Large intestine (tissue), 3 donors: ENCODE measurements at regions not wholly inside any gene's neighbourhood (a gene's known extent, or its start where the extent isn't known, plus 50 kb on each side); places are given as distances from the start of the nearest gene placed in this dataset.

ENCODE experiments used
- DNase-seq, 2 donors: peaks; one replicate each; pipeline versions ENCODE4 v3.0.0 to v3.0.0-alpha.2; 2013
- H3K27ac ChIP-seq: one replicate; pipeline ENCODE4 v1.5.1; 2013; ENCODE audit warnings: low read length
- H3K27me3 ChIP-seq: 2 replicates; pipeline ENCODE4 v1.6.1; 2013; ENCODE audit warnings: low read length; ENCODE audit not compliant: control insufficient read depth, insufficient read depth
- H3K36me3 ChIP-seq: 2 replicates; pipeline ENCODE4 v1.6.1; 2013; ENCODE audit warnings: low read length; ENCODE audit not compliant: control insufficient read depth, insufficient read depth
- H3K4me1 ChIP-seq: one replicate; pipeline ENCODE4 v1.6.1; 2013; ENCODE audit warnings: low read length; ENCODE audit not compliant: control insufficient read depth, insufficient read depth
- H3K4me3 ChIP-seq: one replicate; pipeline ENCODE4 v1.5.1; 2013; ENCODE audit warnings: low read length
- H3K9me3 ChIP-seq: one replicate; pipeline ENCODE4 v1.6.1; 2013; ENCODE audit warnings: mild to moderate bottlenecking, low read depth, low read length, moderate library complexity; ENCODE audit not compliant: control insufficient read depth
- WGBS: methylation state at CpG from one replicate; pipeline ENCODE4 v1.1.5; 2013; ENCODE audit warnings: low lambda C conversion rate; ENCODE audit not compliant: insufficient coverage; 5-methylcytosine and 5-hydroxymethylcytosine counted together

GRCh38 chr15:70347321-70348225, 249.9 kb upstream of the TLE3 start:
- no peaks in the 10 kb centered on the region for H3K36me3 ChIP-seq
- no peaks in the 10 kb centered on the region for H3K27me3 ChIP-seq
- no CpG with 5 or more reads among the region's 7 CpGs for WGBS
- DNase-seq = no peak
- H3K9me3 ChIP-seq = no peaks in the 10 kb centered on the region
- no peak overlapping the region for H3K27ac ChIP-seq
- no peaks in the 10 kb centered on the region for H3K4me1 ChIP-seq
- H3K4me3 ChIP-seq = no peak overlapping the region

- 100% methylated on average over 1 of the region's 7 CpGs for WGBS
- DNase-seq = no peak
- Histone ChIP-seq H3K9me3 (no peaks in the 10 kb centered on the region), H3K4me3 (no peak overlapping the region), H3K27ac (no peak overlapping the region), H3K27me3 (no peaks in the 10 kb centered on the region), H3K36me3 (no peaks in the 10 kb centered on the region), H3K4me1 (no peaks in the 10 kb centered on the region)
These were observed 247.7 kb upstream of the TLE3 start for GRCh38 chr15:70345251-70346019.

GRCh38 chr15:70344666-70345065, 246.9 kb upstream of the TLE3 start:
- Histone ChIP-seq H3K4me1 (no peaks in the 10 kb centered on the region), H3K36me3 (no peaks in the 10 kb centered on the region), H3K9me3 (no peaks in the 10 kb centered on the region), H3K4me3 (no peak overlapping the region), H3K27ac (no peak overlapping the region), H3K27me3 (no peaks in the 10 kb centered on the region)
- WGBS = no CpG with 5 or more reads among the region's 3 CpGs
- no peak for DNase-seq

- WGBS = 61% methylated on average over 3 of the region's 17 CpGs
- no peaks in the 10 kb centered on the region for H3K9me3 ChIP-seq
- no peaks in the 10 kb centered on the region for H3K27me3 ChIP-seq
- no peaks in the 10 kb centered on the region for H3K4me1 ChIP-seq
- no peak overlapping the region for H3K27ac ChIP-seq
- H3K4me3 ChIP-seq = no peak overlapping the region
- no peak for DNase-seq
- H3K36me3 ChIP-seq = no peaks in the 10 kb centered on the region
These were observed 246.4 kb upstream of the TLE3 start for GRCh38 chr15:70343961-70344621.

- Histone ChIP-seq H3K4me3 (no peak overlapping the region), H3K4me1 (no peaks in the 10 kb centered on the region), H3K27me3 (no peaks in the 10 kb centered on the region), H3K27ac (no peak overlapping the region), H3K9me3 (no peaks in the 10 kb centered on the region), H3K36me3 (no peaks in the 10 kb centered on the region)
- no peak for DNase-seq
- no CpG with 5 or more reads among the region's 8 CpGs for WGBS
These were observed 245.1 kb upstream of the TLE3 start for GRCh38 chr15:70342554-70343548.

GRCh38 chr15:70342141-70342540, 244.4 kb upstream of the TLE3 start:
- no peaks in the 10 kb centered on the region for H3K4me1 ChIP-seq
- WGBS = 80% methylated on average over 1 of the region's 7 CpGs
- DNase-seq = no peak

GRCh38 chr15:70341566-70341965, 243.8 kb upstream of the TLE3 start:
- WGBS = no CpG with 5 or more reads among the region's 5 CpGs
- no peak for DNase-seq
- no peak overlapping the region for H3K27ac ChIP-seq

More at GRCh38 chr15:70342141-70342540, 244.4 kb upstream of the TLE3 start:
- Histone ChIP-seq H3K27ac (no peak overlapping the region), H3K4me3 (no peak overlapping the region), H3K9me3 (no peaks in the 10 kb centered on the region), H3K36me3 (no peaks in the 10 kb centered on the region), H3K27me3 (no peaks in the 10 kb centered on the region)

GRCh38 chr15:70340494-70340870, 242.8 kb upstream of the TLE3 start:
- Histone ChIP-seq H3K27ac (no peak overlapping the region), H3K36me3 (no peaks in the 10 kb centered on the region), H3K4me1 (no peaks in the 10 kb centered on the region), H3K27me3 (peaks cover 2% of the 10 kb centered on the region), H3K4me3 (no peak overlapping the region), H3K9me3 (no peaks in the 10 kb centered on the region)
- DNase-seq = no peak
- WGBS = no CpG with 5 or more reads among the region's 1 CpG

More at GRCh38 chr15:70341566-70341965, 243.8 kb upstream of the TLE3 start:
- Histone ChIP-seq H3K36me3 (no peaks in the 10 kb centered on the region), H3K4me1 (no peaks in the 10 kb centered on the region), H3K9me3 (no peaks in the 10 kb centered on the region), H3K27me3 (no peaks in the 10 kb centered on the region), H3K4me3 (no peak overlapping the region)

GRCh38 chr15:70339571-70340493, 242.1 kb upstream of the TLE3 start:
- Histone ChIP-seq H3K4me1 (no peaks in the 10 kb centered on the region), H3K27me3 (peaks cover 2% of the 10 kb centered on the region), H3K36me3 (no peaks in the 10 kb centered on the region), H3K27ac (no peak overlapping the region), H3K4me3 (no peak overlapping the region), H3K9me3 (no peaks in the 10 kb centered on the region)
- peak; percentile 51 to 74 for DNase-seq
- 60% methylated on average over 2 of the region's 11 CpGs for WGBS
